ENCODE measurements at regions not wholly inside any gene's neighbourhood (a gene's known extent, or its start where the extent isn't known, plus 50 kb on each side); places are given as distances from the start of the nearest gene placed in this dataset.

DNA sequence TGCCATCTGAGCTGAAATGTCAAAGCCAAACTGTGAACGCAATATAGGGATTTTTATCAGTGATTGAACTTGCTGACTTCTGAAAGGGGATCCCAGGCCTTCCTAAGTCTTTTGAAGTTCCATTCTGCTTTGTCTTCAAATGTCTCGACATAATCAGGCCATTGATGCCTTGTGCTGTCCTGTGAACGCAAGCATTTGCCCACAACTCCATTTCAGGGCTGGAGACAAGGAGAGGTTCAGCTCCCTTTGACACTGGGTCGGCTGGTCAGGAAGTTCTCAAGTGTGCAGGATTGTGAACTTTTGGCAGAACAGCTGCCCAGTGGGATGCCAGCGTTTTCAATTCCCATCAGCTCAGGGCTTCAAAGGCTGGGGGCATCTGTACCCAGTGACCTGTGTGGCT, 345.3 kb downstream of the NUAK1 start:
- no peaks in the 10 kb centered on the region for H4K20me1 ChIP-seq (ENCODE audit: insufficient read depth, low read length)
- 5% methylated on average over 4 of the region's 5 CpGs for WGBS (ENCODE audit: low lambda C conversion rate)
- H3K36me3 ChIP-seq (replicated peaks in 1 of 2; ENCODE audit: control insufficient read depth in 1 of 2, insufficient read depth in 2 of 2, low read length in 2 of 2): no peaks in the 10 kb centered on the region
- intact Hi-C loops (cut with micrococcal nuclease; ENCODE audit: unreplicated experiment) (no loop called here), in situ Hi-C loops (cut with HindIII; ENCODE audit: extremely low pct_ligation_motif_present, low pct_unique_long_range_greater_than_20kb) (no loop called here)
- H3K79me2 ChIP-seq (ENCODE audit: insufficient read depth, low read length): no peaks in the 10 kb centered on the region
- H2AFZ ChIP-seq (ENCODE audit: low read length): no peak overlapping the region
- no peak for ATAC-seq
- no peak overlapping the region for H3K27ac ChIP-seq (ENCODE audit: extremely low read length, insufficient read depth, low read length)
- no peaks in the 10 kb centered on the region for H3K9me3 ChIP-seq (ENCODE audit: low read length)
- CTCF ChIA-PET (ENCODE audit: low intra/inter-chr PET ratio, low total read pairs): no interaction called here
- no TSS peak for BruUV-seq (replicated peaks)
- no peak overlapping the region for H3K9ac ChIP-seq (ENCODE audit: insufficient read depth, low read depth, low read length)
- no peaks in the 10 kb centered on the region for H3K27me3 ChIP-seq (ENCODE audit: control insufficient read depth in 1 of 2, insufficient read depth in 2 of 2, low read length in 2 of 2)
- no peak overlapping the region for H3K4me3 ChIP-seq (replicated peaks in 1 of 3; ENCODE audit: insufficient read depth in 1 of 3, low read depth in 2 of 3, low read length in 3 of 3)
- POLR2A ChIA-PET: no interaction called here
- TF ChIP-seq ZFP41 (CRISPR knock-in tag; IDR thresholded peaks at IDR 0.05; ENCODE audit: borderline replicate concordance) (no peak), ATF4 (CRISPR knock-in tag; IDR thresholded peaks at IDR 0.05) (no peak), ZNF747 (CRISPR knock-in tag; IDR thresholded peaks at IDR 0.05; ENCODE audit: borderline replicate concordance) (no peak), ZNF790 (CRISPR knock-in tag; IDR thresholded peaks at IDR 0.05; ENCODE audit: borderline replicate concordance) (no peak), ZSCAN9 (CRISPR knock-in tag; IDR thresholded peaks at IDR 0.05; ENCODE audit: borderline replicate concordance) (no peak), SNRNP70 (IDR thresholded peaks at IDR 0.05; ENCODE audit: low read depth, low read length) (no peak)
- no peak for DNase-seq (ENCODE audit: low spot score)
- H3K4me1 ChIP-seq (ENCODE audit: insufficient read depth, low read length): no peaks in the 10 kb centered on the region
- H3K4me2 ChIP-seq (ENCODE audit: low read depth, low read length): no peak overlapping the region
- FAIRE-seq: no peak

DNA sequence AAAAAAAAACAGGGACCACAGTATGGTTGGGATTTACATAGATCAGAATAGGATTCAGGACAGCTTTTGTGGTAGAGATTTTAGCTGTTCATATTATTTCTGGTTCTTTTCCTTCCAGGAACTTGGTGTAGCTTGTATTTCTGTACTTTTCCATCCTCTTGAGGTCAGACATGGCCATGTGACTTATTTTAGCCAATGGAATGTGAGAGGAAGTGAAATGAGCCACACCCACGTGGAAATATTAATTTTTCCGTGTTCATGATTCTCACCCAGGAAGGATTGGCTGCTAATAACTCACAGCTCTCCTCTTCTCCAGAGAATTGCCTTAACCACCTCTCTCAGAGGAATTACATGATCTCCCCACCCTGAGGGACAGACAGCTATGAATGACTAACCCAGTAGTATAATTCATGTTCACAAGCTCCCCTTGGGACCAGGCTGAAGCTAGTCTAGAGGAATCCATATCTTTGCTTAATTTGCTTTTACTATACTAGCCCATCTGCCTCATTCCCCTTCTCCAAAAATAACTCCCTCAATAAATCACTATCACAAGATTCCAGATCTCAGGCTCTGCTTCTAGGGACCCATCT, 340.4 kb downstream of the NUAK1 start:
- POLR2A ChIA-PET: no interaction called here
- no peak for ATAC-seq

More for the DNA sequence above, 340.4 kb downstream of the NUAK1 start:
- H3K4me1 ChIP-seq (ENCODE audit: insufficient read depth, low read length): no peaks in the 10 kb centered on the region
- no peak for FAIRE-seq
- no peaks in the 10 kb centered on the region for H3K27me3 ChIP-seq (ENCODE audit: control insufficient read depth in 1 of 2, insufficient read depth in 2 of 2, low read length in 2 of 2)
- in situ Hi-C loops (cut with HindIII; ENCODE audit: extremely low pct_ligation_motif_present, low pct_unique_long_range_greater_than_20kb) (no loop called here), intact Hi-C loops (cut with micrococcal nuclease; ENCODE audit: unreplicated experiment) (no loop called here)
- BruUV-seq (replicated peaks): no TSS peak
- H2AFZ ChIP-seq (ENCODE audit: low read length): no peak overlapping the region
- no peak overlapping the region for H3K9ac ChIP-seq (ENCODE audit: insufficient read depth, low read depth, low read length)
- no peak for TF ChIP-seq ZNF761 (CRISPR knock-in tag; conservative IDR thresholded peaks at IDR 0.05)
- TF ChIP-seq NFYB (CRISPR knock-in tag; IDR thresholded peaks at IDR 0.05): peak; percentile 26; the same call in 1 of the 2 replicates
- TF ChIP-seq RBM39 (IDR thresholded peaks at IDR 0.05; ENCODE audit: low read depth, low read length, poor library complexity, severe bottlenecking): no peak
- TF ChIP-seq NKX3-1 (CRISPR knock-in tag; IDR thresholded peaks at IDR 0.05): no peak
- TF ChIP-seq ZNF121 (CRISPR knock-in tag; IDR thresholded peaks at IDR 0.05): no peak
- H4K20me1 ChIP-seq (ENCODE audit: insufficient read depth, low read length): no peaks in the 10 kb centered on the region
- H3K79me2 ChIP-seq (ENCODE audit: insufficient read depth, low read length): no peaks in the 10 kb centered on the region
- no peak overlapping the region for H3K4me3 ChIP-seq (replicated peaks in 1 of 3; ENCODE audit: insufficient read depth in 1 of 3, low read depth in 2 of 3, low read length in 3 of 3)
- CTCF ChIA-PET (ENCODE audit: low intra/inter-chr PET ratio, low total read pairs): no interaction called here
- no peaks in the 10 kb centered on the region for H3K9me3 ChIP-seq (ENCODE audit: low read length)
- H3K36me3 ChIP-seq (replicated peaks in 1 of 2; ENCODE audit: control insufficient read depth in 1 of 2, insufficient read depth in 2 of 2, low read length in 2 of 2): no peaks in the 10 kb centered on the region
- no peak overlapping the region for H3K27ac ChIP-seq (ENCODE audit: extremely low read length, insufficient read depth, low read length)
- no peak for DNase-seq (ENCODE audit: low spot score)
- WGBS (ENCODE audit: low lambda C conversion rate): 0% methylated on average over 2 of the region's 2 CpGs
- no peak overlapping the region for H3K4me2 ChIP-seq (ENCODE audit: low read depth, low read length)
